HG03025 (cell line): ENCODE measurements at regions not wholly inside any gene's neighbourhood (a gene's known extent, or its start where the extent isn't known, plus 50 kb on each side); places are given as distances from the start of the nearest gene placed in this dataset.

Experiments
- ATAC-seq: cut with Tn5 transposase; IDR thresholded peaks from one replicate; pipeline ENCODE4 v1.9.1; 2021; ENCODE audit warnings: mild to moderate bottlenecking, moderate library complexity; ENCODE audit not compliant: unreplicated experiment, low FRiP score

GRCh38 chr21:43304621-43305335, 122.2 kb downstream of the SIK1 start:
- no peak for ATAC-seq

GRCh38 chr21:43304206-43304605, 122.7 kb downstream of the SIK1 start:
- ATAC-seq = no peak

- no peak for ATAC-seq
Observed at GRCh38 chr21:43303275-43304178, 123.4 kb downstream of the SIK1 start.

GRCh38 chr21:43302769-43303168, 124.2 kb downstream of the SIK1 start:
- ATAC-seq = no peak

- ATAC-seq = no peak
Observed at GRCh38 chr21:43302062-43302700, 124.8 kb downstream of the SIK1 start.

- ATAC-seq = no peak
Observed at GRCh38 chr21:43301409-43302061, 125.4 kb downstream of the SIK1 start.

GRCh38 chr21:43300496-43301408, 126.2 kb downstream of the SIK1 start:
- no peak for ATAC-seq

- no peak for ATAC-seq
Observed at GRCh38 chr21:43299441-43300277, 127.3 kb downstream of the SIK1 start.

- no peak for ATAC-seq
Observed at GRCh38 chr21:43298546-43299440, 128.1 kb downstream of the SIK1 start.

GRCh38 chr21:43297989-43298388, 128.9 kb downstream of the SIK1 start:
- ATAC-seq = no peak

GRCh38 chr21:43297391-43297981, 128.7 kb downstream of the CRYAA start:
- ATAC-seq = no peak

- no peak for ATAC-seq
Observed at GRCh38 chr21:43295066-43295958, 126.5 kb downstream of the CRYAA start.

GRCh38 chr21:43294194-43294902, 125.5 kb downstream of the CRYAA start:
- ATAC-seq = no peak

- ATAC-seq = no peak
Observed at GRCh38 chr21:43292866-43293142, 124.0 kb downstream of the CRYAA start.

GRCh38 chr21:43292041-43292865, 123.4 kb downstream of the CRYAA start:
- ATAC-seq = no peak
